ENCODE measurements at regions not wholly inside any gene's neighbourhood (a gene's known extent, or its start where the extent isn't known, plus 50 kb on each side); places are given as distances from the start of the nearest gene placed in this dataset.

- CTCF ChIA-PET: no interaction called here
- intact Hi-C loops (cut with micrococcal nuclease; ENCODE audit: unreplicated experiment): loop anchor here (1.0 kb wide), 2 partner anchors 700 to 949 kb away; no protein-coding TSS in a partner anchor
- Mint-ChIP-seq H3K9me3 (ENCODE audit: unreplicated experiment) (no peaks in the 10 kb centered on the region), H3K27me3 (ENCODE audit: insufficient read depth, unreplicated experiment) (peaks cover 3% of the 10 kb centered on the region), H3K36me3 (ENCODE audit: insufficient read depth, unreplicated experiment) (no peaks in the 10 kb centered on the region), H3K4me1 (ENCODE audit: low read depth, unreplicated experiment) (no peaks in the 10 kb centered on the region), H3K4me3 (ENCODE audit: unreplicated experiment) (no peak overlapping the region), H3K27ac (ENCODE audit: unreplicated experiment) (no peak overlapping the region)
- DNase-seq: peak in 1 of 2 experiments; percentile 14
- Histone ChIP-seq H3K36me3 (ENCODE audit: control insufficient read depth, insufficient read depth, low read length) (no peaks in the 10 kb centered on the region), H3K9me3 (no peaks in the 10 kb centered on the region), H3K4me3 (ENCODE audit: low read depth, low read length) (no peak overlapping the region), H3K27me3 (replicated peaks; ENCODE audit: control insufficient read depth, insufficient read depth, low read length) (no peaks in the 10 kb centered on the region), H3K4me1 (no peaks in the 10 kb centered on the region)
- TF ChIP-seq CTCF (IDR thresholded peaks at IDR 0.05; ENCODE audit: insufficient read depth in 1 of 2, low read depth in 1 of 2, low read length in 1 of 2, severe bottlenecking in 1 of 2, unreplicated experiment in 1 of 2): peak; percentile 57 to 68
- POLR2A ChIA-PET: no interaction called here
- BruUV-seq (replicated peaks): no TSS peak
Measured at GRCh38 chr3:117719316-117719926, 1009.8 kb downstream of the TUSC7 start.

- ChIA-PET POLR2A (no interaction called here), CTCF (no interaction called here)
- H3K4me1 Mint-ChIP-seq (ENCODE audit: low read depth, unreplicated experiment): no peaks in the 10 kb centered on the region
- DNase-seq: no peak
- H3K27ac Mint-ChIP-seq (ENCODE audit: unreplicated experiment): no peak overlapping the region
- no peak for TF ChIP-seq CTCF (IDR thresholded peaks at IDR 0.05; ENCODE audit: insufficient read depth in 1 of 2, low read depth in 1 of 2, low read length in 1 of 2, severe bottlenecking in 1 of 2, unreplicated experiment in 1 of 2)
- H3K27me3 Mint-ChIP-seq (ENCODE audit: insufficient read depth, unreplicated experiment): peaks cover 3% of the 10 kb centered on the region
- no peaks in the 10 kb centered on the region for H3K9me3 Mint-ChIP-seq (ENCODE audit: unreplicated experiment)
- BruUV-seq (replicated peaks): no TSS peak
- Histone ChIP-seq H3K4me3 (ENCODE audit: low read depth, low read length) (no peak overlapping the region), H3K36me3 (ENCODE audit: control insufficient read depth, insufficient read depth, low read length) (no peaks in the 10 kb centered on the region), H3K4me1 (no peaks in the 10 kb centered on the region), H3K27me3 (replicated peaks; ENCODE audit: control insufficient read depth, insufficient read depth, low read length) (no peaks in the 10 kb centered on the region; the same call in 1 of the 2 replicates), H3K9me3 (no peaks in the 10 kb centered on the region)
- intact Hi-C loops (cut with micrococcal nuclease; ENCODE audit: unreplicated experiment): no loop called here
- no peaks in the 10 kb centered on the region for H3K36me3 Mint-ChIP-seq (ENCODE audit: insufficient read depth, unreplicated experiment)
- H3K4me3 Mint-ChIP-seq (ENCODE audit: unreplicated experiment): no peak overlapping the region
Measured at GRCh38 chr3:117721866-117722265, 1012.3 kb downstream of the TUSC7 start.

DNA sequence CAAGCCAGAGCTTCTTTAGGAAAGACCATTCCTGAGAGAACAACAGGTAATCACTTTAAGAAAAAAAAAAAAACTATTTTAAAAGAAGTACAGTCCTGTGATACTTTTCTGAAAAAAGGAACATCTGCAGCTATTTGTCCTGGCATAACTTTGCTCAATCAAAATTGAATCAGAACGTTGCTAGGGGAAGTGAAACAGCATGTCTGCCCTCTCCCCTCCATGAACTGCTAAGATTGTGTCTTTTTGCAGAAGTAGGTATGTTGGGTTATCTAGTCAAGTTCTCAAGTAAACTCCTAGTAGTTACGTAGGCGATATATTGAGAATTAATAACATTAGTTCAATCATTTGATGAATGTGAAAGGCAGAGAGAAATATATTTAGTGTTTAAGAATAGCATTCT, 1013.3 kb downstream of the TUSC7 start:
- H3K4me1 Mint-ChIP-seq (ENCODE audit: low read depth, unreplicated experiment): no peaks in the 10 kb centered on the region
- Histone ChIP-seq H3K4me3 (ENCODE audit: low read depth, low read length) (no peak overlapping the region), H3K9me3 (no peaks in the 10 kb centered on the region), H3K4me1 (no peaks in the 10 kb centered on the region), H3K27me3 (replicated peaks; ENCODE audit: control insufficient read depth, insufficient read depth, low read length) (no peaks in the 10 kb centered on the region; the same call in 1 of the 2 replicates), H3K36me3 (ENCODE audit: control insufficient read depth, insufficient read depth, low read length) (no peaks in the 10 kb centered on the region)
- ChIA-PET CTCF (no interaction called here), POLR2A (no interaction called here)
- no peak for TF ChIP-seq CTCF (IDR thresholded peaks at IDR 0.05; ENCODE audit: insufficient read depth in 1 of 2, low read depth in 1 of 2, low read length in 1 of 2, severe bottlenecking in 1 of 2, unreplicated experiment in 1 of 2)
- no peak for DNase-seq
- no peaks in the 10 kb centered on the region for H3K36me3 Mint-ChIP-seq (ENCODE audit: insufficient read depth, unreplicated experiment)
- H3K9me3 Mint-ChIP-seq (ENCODE audit: unreplicated experiment): no peaks in the 10 kb centered on the region
- peaks cover 3% of the 10 kb centered on the region for H3K27me3 Mint-ChIP-seq (ENCODE audit: insufficient read depth, unreplicated experiment)
- H3K27ac Mint-ChIP-seq (ENCODE audit: unreplicated experiment): no peak overlapping the region
- no TSS peak for BruUV-seq (replicated peaks)
- H3K4me3 Mint-ChIP-seq (ENCODE audit: unreplicated experiment): no peak overlapping the region
- intact Hi-C loops (cut with micrococcal nuclease; ENCODE audit: unreplicated experiment): no loop called here
